ENCODE measurements at regions not wholly inside any gene's neighbourhood (a gene's known extent, or its start where the extent isn't known, plus 50 kb on each side); places are given as distances from the start of the nearest gene placed in this dataset.

GRCh38 chr12:126898562-126898961, 1368.4 kb upstream of the TMEM132C start:
- Histone ChIP-seq H3K36me3 (ENCODE audit: control insufficient read depth in 2 of 2, insufficient read depth in 2 of 2, low read length in 1 of 2) (no peaks in the 10 kb centered on the region), H4K20me1 (ENCODE audit: control insufficient read depth, insufficient read depth) (no peaks in the 10 kb centered on the region), H3K4me1 (ENCODE audit: control insufficient read depth, insufficient read depth, low read length) (no peaks in the 10 kb centered on the region), H3K4me3 (no peak overlapping the region), H3K9ac (ENCODE audit: control insufficient read depth, insufficient read depth, low read length) (no peak overlapping the region), H3K9me3 (replicated peaks; ENCODE audit: control insufficient read depth, insufficient read depth, low read length) (no peaks in the 10 kb centered on the region; the same call in 2 of the 3 replicates), H3K27ac (ENCODE audit: control insufficient read depth, insufficient read depth) (no peak overlapping the region), H3K27me3 (replicated peaks in 1 of 2; ENCODE audit: control insufficient read depth in 2 of 2, insufficient read depth in 2 of 2, low read length in 1 of 2) (no peaks in the 10 kb centered on the region), H3K79me2 (ENCODE audit: control insufficient read depth, insufficient read depth, low read length) (no peaks in the 10 kb centered on the region), H2AFZ (ENCODE audit: control insufficient read depth, low read depth, low read length) (no peak overlapping the region), H3K4me2 (ENCODE audit: control insufficient read depth, insufficient read depth) (no peak overlapping the region)
- CTCF ChIA-PET: interaction anchor here (0.8 to 1.3 kb wide), 2 partner anchors 12 to 115 kb away, joined by 3 read pairs; no protein-coding TSS in a partner anchor
- 12% methylated on average over 4 of the region's 4 CpGs for WGBS (ENCODE audit: insufficient coverage, insufficient replicate concordance, low lambda C conversion rate, missing lambda C conversion rate)
- FAIRE-seq: no peak
- in situ Hi-C loops (cut with MboI): no loop called here
- intact Hi-C loops (cut with micrococcal nuclease; ENCODE audit: unreplicated experiment): no loop called here
- RAD21 ChIA-PET (ENCODE audit: unreplicated experiment): no interaction called here
- POLR2A ChIA-PET: no interaction called here
- no peak for TF ChIP-seq CHD4 (IDR thresholded peaks at IDR 0.05)
- TF ChIP-seq EED (IDR thresholded peaks at IDR 0.05; ENCODE audit: low read depth): no peak
- TF ChIP-seq NR2F1 (conservative IDR thresholded peaks at IDR 0.05): no peak
- TF ChIP-seq ETV6 (conservative IDR thresholded peaks at IDR 0.05 in 1 of 2, IDR thresholded peaks at IDR 0.05 in 1 of 2; ENCODE audit: borderline replicate concordance in 1 of 2, low read depth in 1 of 2): no peak
- no peak for TF ChIP-seq EP300 (IDR thresholded peaks at IDR 0.05; ENCODE audit: borderline replicate concordance in 1 of 2, control insufficient read depth in 1 of 2, low read depth in 2 of 2, low read length in 2 of 2)
- TF ChIP-seq SMARCA5 (IDR thresholded peaks at IDR 0.05): no peak
- TF ChIP-seq SMAD1 (IDR thresholded peaks at IDR 0.05; ENCODE audit: low read depth, partially characterized antibody): no peak
- BruUV-seq (replicated peaks): no TSS peak
- SMC1A ChIA-PET (ENCODE audit: uncharacterized antibody, unreplicated experiment): no interaction called here
- DNase-seq (ENCODE audit: low read depth, low spot score): no peak
- no peak for ATAC-seq

GRCh38 chr12:126899926-126900792, 1366.8 kb upstream of the TMEM132C start:
- Histone ChIP-seq H2AFZ (ENCODE audit: control insufficient read depth, low read depth, low read length) (no peak overlapping the region), H3K27ac (ENCODE audit: control insufficient read depth, insufficient read depth) (no peak overlapping the region), H3K4me3 (no peak overlapping the region), H3K36me3 (ENCODE audit: control insufficient read depth in 2 of 2, insufficient read depth in 2 of 2, low read length in 1 of 2) (no peaks in the 10 kb centered on the region), H3K79me2 (ENCODE audit: control insufficient read depth, insufficient read depth, low read length) (no peaks in the 10 kb centered on the region), H3K9me3 (replicated peaks; ENCODE audit: control insufficient read depth, insufficient read depth, low read length) (no peaks in the 10 kb centered on the region; the same call in 2 of the 3 replicates), H3K27me3 (replicated peaks in 1 of 2; ENCODE audit: control insufficient read depth in 2 of 2, insufficient read depth in 2 of 2, low read length in 1 of 2) (no peaks in the 10 kb centered on the region), H3K4me2 (ENCODE audit: control insufficient read depth, insufficient read depth) (no peak overlapping the region), H3K9ac (ENCODE audit: control insufficient read depth, insufficient read depth, low read length) (no peak overlapping the region), H3K4me1 (ENCODE audit: control insufficient read depth, insufficient read depth, low read length) (no peaks in the 10 kb centered on the region), H4K20me1 (ENCODE audit: control insufficient read depth, insufficient read depth) (no peaks in the 10 kb centered on the region)
- DNase-seq (ENCODE audit: low read depth, low spot score) (no peak), ATAC-seq (no peak), FAIRE-seq (no peak)
- ChIA-PET POLR2A (no interaction called here), SMC1A (ENCODE audit: uncharacterized antibody, unreplicated experiment) (no interaction called here), CTCF (no interaction called here), RAD21 (ENCODE audit: unreplicated experiment) (no interaction called here)
- BruUV-seq (replicated peaks): no TSS peak
- intact Hi-C loops (cut with micrococcal nuclease; ENCODE audit: unreplicated experiment) (no loop called here), in situ Hi-C loops (cut with MboI) (no loop called here)
- WGBS (ENCODE audit: insufficient coverage, insufficient replicate concordance, low lambda C conversion rate, missing lambda C conversion rate): 45% methylated on average over 31 of the region's 31 CpGs
- no peak for TF ChIP-seq REST (IDR thresholded peaks at IDR 0.05; ENCODE audit: low read depth, low read length)
- no peak for TF ChIP-seq POU2F2 (IDR thresholded peaks at IDR 0.05; ENCODE audit: borderline replicate concordance, low read depth, low read length)
- no peak for TF ChIP-seq POLR2AphosphoS5 (IDR thresholded peaks at IDR 0.05; ENCODE audit: low read length)
- TF ChIP-seq HSF1 (IDR thresholded peaks at IDR 0.05; ENCODE audit: low read depth, low read length): no peak
- no peak for TF ChIP-seq SIX5 (IDR thresholded peaks at IDR 0.05; ENCODE audit: low read depth, low read length, severe bottlenecking)
- no peak for TF ChIP-seq CBFB (IDR thresholded peaks at IDR 0.05; ENCODE audit: low read depth)
